ENCODE measurements at regions not wholly inside any gene's neighbourhood (a gene's known extent, or its start where the extent isn't known, plus 50 kb on each side); places are given as distances from the start of the nearest gene placed in this dataset.

GRCh38 chrY:8489880-8490630 lies 847.2 kb upstream of the TSPY4 start:
- no peak for TF ChIP-seq POLR2AphosphoS5 (IDR thresholded peaks at IDR 0.05)
- TF ChIP-seq CTCF (IDR thresholded peaks at IDR 0.05), result no peak

All from sigmoid colon (tissue), 4 donors.